ENCODE measurements at regions not wholly inside any gene's neighbourhood (a gene's known extent, or its start where the extent isn't known, plus 50 kb on each side); places are given as distances from the start of the nearest gene placed in this dataset.

- no peak for DNase-seq
- no peak for ATAC-seq (ENCODE audit: low read depth)
- Mint-ChIP-seq H3K4me3 (peak overlapping the region; percentile 55), H3K27ac (no peak overlapping the region), H3K27me3 (peaks cover 36% of the 10 kb centered on the region), H3K36me3 (no peaks in the 10 kb centered on the region), H3K4me1 (peaks cover 3% of the 10 kb centered on the region), H3K9me3 (no peaks in the 10 kb centered on the region)
- POLR2A ChIA-PET: no interaction called here
Measured at GRCh38 chr6:138691595-138692057, 81.9 kb upstream of the CCDC28A start.

- H3K4me1 Mint-ChIP-seq: peaks cover 3% of the 10 kb centered on the region
- no peaks in the 10 kb centered on the region for H3K9me3 Mint-ChIP-seq
- DNase-seq: peak; percentile 79
- H3K27me3 Mint-ChIP-seq: peaks cover 42% of the 10 kb centered on the region
- peak; percentile 62 for ATAC-seq (ENCODE audit: low read depth)
- POLR2A ChIA-PET: no interaction called here
- peak overlapping the region; percentile 55 for H3K4me3 Mint-ChIP-seq
- no peak overlapping the region for H3K27ac Mint-ChIP-seq
- no peaks in the 10 kb centered on the region for H3K36me3 Mint-ChIP-seq
Measured at GRCh38 chr6:138692058-138692977, 81.3 kb upstream of the CCDC28A start.

GRCh38 chr6:138692978-138693909, 80.3 kb upstream of the CCDC28A start:
- peak; percentile 56 for ATAC-seq (ENCODE audit: low read depth)
- peaks cover 3% of the 10 kb centered on the region for H3K4me1 Mint-ChIP-seq
- H3K4me3 Mint-ChIP-seq: peak overlapping the region; percentile 81
- H3K36me3 Mint-ChIP-seq: no peaks in the 10 kb centered on the region
- peaks cover 41% of the 10 kb centered on the region for H3K27me3 Mint-ChIP-seq
- DNase-seq: peak; percentile 67
- no peaks in the 10 kb centered on the region for H3K9me3 Mint-ChIP-seq
- POLR2A ChIA-PET: interaction anchor here (0.5 kb wide), 1 partner anchor 577 kb away, joined by 3 read pairs; no protein-coding TSS in a partner anchor
- H3K27ac Mint-ChIP-seq: no peak overlapping the region

GRCh38 chr6:138695193-138695592, 78.4 kb upstream of the CCDC28A start:
- Mint-ChIP-seq H3K36me3 (no peaks in the 10 kb centered on the region), H3K4me3 (no peak overlapping the region), H3K27ac (no peak overlapping the region), H3K27me3 (peaks cover 39% of the 10 kb centered on the region), H3K4me1 (peaks cover 3% of the 10 kb centered on the region), H3K9me3 (no peaks in the 10 kb centered on the region)
- DNase-seq: no peak
- ATAC-seq (ENCODE audit: low read depth): no peak
- POLR2A ChIA-PET: no interaction called here

GRCh38 chr6:138714493-138714892, 59.1 kb upstream of the CCDC28A start:
- Mint-ChIP-seq H3K4me3 (no peak overlapping the region), H3K36me3 (no peaks in the 10 kb centered on the region), H3K9me3 (peaks cover 7% of the 10 kb centered on the region), H3K27me3 (peaks cover 15% of the 10 kb centered on the region), H3K4me1 (peaks cover 7% of the 10 kb centered on the region), H3K27ac (no peak overlapping the region)
- DNase-seq (no peak), ATAC-seq (ENCODE audit: low read depth) (no peak)
- POLR2A ChIA-PET: no interaction called here

- Mint-ChIP-seq H3K4me1 (peaks cover 7% of the 10 kb centered on the region), H3K27me3 (peaks cover 15% of the 10 kb centered on the region), H3K4me3 (no peak overlapping the region), H3K36me3 (no peaks in the 10 kb centered on the region), H3K9me3 (peaks cover 7% of the 10 kb centered on the region), H3K27ac (no peak overlapping the region)
- ATAC-seq (ENCODE audit: low read depth) (no peak), DNase-seq (no peak)
- POLR2A ChIA-PET: no interaction called here
Measured at GRCh38 chr6:138716013-138716412, 57.6 kb upstream of the CCDC28A start.

- DNase-seq: no peak
- Mint-ChIP-seq H3K27me3 (peaks cover 15% of the 10 kb centered on the region), H3K4me3 (no peak overlapping the region), H3K27ac (no peak overlapping the region), H3K4me1 (peaks cover 7% of the 10 kb centered on the region), H3K9me3 (peaks cover 7% of the 10 kb centered on the region), H3K36me3 (no peaks in the 10 kb centered on the region)
- no peak for ATAC-seq (ENCODE audit: low read depth)
- POLR2A ChIA-PET: no interaction called here
Measured at GRCh38 chr6:138716971-138717665, 56.5 kb upstream of the CCDC28A start.

GRCh38 chr6:138719011-138719635, 54.4 kb upstream of the CCDC28A start:
- Mint-ChIP-seq H3K27ac (no peak overlapping the region), H3K36me3 (no peaks in the 10 kb centered on the region), H3K4me3 (no peak overlapping the region), H3K4me1 (peaks cover 3% of the 10 kb centered on the region), H3K27me3 (peaks cover 23% of the 10 kb centered on the region), H3K9me3 (peaks cover 4% of the 10 kb centered on the region)
- ATAC-seq (ENCODE audit: low read depth) (no peak), DNase-seq (no peak)
- POLR2A ChIA-PET: no interaction called here

- H3K27me3 Mint-ChIP-seq: peaks cover 26% of the 10 kb centered on the region
- H3K9me3 Mint-ChIP-seq: peaks cover 2% of the 10 kb centered on the region
- POLR2A ChIA-PET: no interaction called here
- peaks cover 3% of the 10 kb centered on the region for H3K4me1 Mint-ChIP-seq
- no peak overlapping the region for H3K27ac Mint-ChIP-seq
- DNase-seq (no peak), ATAC-seq (ENCODE audit: low read depth) (no peak)
- H3K4me3 Mint-ChIP-seq: no peak overlapping the region
- H3K36me3 Mint-ChIP-seq: no peaks in the 10 kb centered on the region
Measured at GRCh38 chr6:138719744-138720143, 53.8 kb upstream of the CCDC28A start.

GRCh38 chr6:138722425-138723371, 50.9 kb upstream of the CCDC28A start:
- Mint-ChIP-seq H3K27me3 (peaks cover 17% of the 10 kb centered on the region), H3K4me1 (peaks cover 3% of the 10 kb centered on the region), H3K4me3 (no peak overlapping the region), H3K27ac (no peak overlapping the region), H3K36me3 (no peaks in the 10 kb centered on the region), H3K9me3 (no peaks in the 10 kb centered on the region)
- POLR2A ChIA-PET: no interaction called here
- DNase-seq: no peak
- no peak for ATAC-seq (ENCODE audit: low read depth)
